GM18858 (cell line): ENCODE measurements at regions not wholly inside any gene's neighbourhood (a gene's known extent, or its start where the extent isn't known, plus 50 kb on each side); places are given as distances from the start of the nearest gene placed in this dataset.
"Not testable (repeated sequence)": the region's sequence is repeated elsewhere in the genome, so short reads cannot be mapped to it uniquely, and the experiment has no call there.

Experiments used
- ATAC-seq: cut with Tn5 transposase; IDR thresholded peaks from one replicate; pipeline ENCODE4 v1.9.1; 2021; ENCODE audit not compliant: unreplicated experiment

DNA sequence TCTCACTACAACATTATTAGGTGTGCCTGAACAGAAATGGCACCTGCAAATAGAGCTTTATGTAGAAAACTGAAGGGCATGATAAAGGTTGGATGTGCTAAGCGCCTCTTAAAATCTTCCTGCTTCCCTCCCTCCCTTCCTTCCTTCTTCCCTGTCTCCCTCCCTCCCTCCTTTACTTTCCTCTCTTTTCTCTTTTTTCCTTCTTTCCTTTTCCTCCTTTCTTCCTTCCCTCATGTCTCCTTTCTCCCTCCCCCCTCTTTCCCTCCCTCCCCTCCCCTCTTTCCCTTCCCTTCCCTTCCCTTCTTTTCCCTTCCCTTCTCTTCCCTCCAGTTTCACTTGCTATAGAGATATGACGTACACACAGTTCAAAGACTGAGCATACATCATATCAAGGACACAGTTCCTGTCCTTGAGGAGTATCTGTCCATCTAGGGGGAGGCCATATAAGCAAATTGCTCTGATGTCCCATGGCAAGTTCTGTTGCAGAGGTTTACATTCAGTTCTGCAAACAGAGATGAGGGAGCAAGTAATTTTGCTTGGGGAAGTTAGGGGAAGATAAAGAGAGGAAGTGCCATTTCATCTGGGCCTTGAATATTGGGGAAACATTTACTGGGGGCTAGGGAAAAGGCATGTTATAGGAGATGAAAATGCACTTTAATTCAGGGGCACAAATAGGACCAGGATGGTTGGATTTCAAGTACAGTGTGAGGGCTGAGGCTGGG is 79.0 kb upstream of the EEF1E1 start:
- ATAC-seq = no peak

- no peak for ATAC-seq
Observed at GRCh38 chr6:8180327-8181159, 78.2 kb upstream of the EEF1E1 start.

DNA sequence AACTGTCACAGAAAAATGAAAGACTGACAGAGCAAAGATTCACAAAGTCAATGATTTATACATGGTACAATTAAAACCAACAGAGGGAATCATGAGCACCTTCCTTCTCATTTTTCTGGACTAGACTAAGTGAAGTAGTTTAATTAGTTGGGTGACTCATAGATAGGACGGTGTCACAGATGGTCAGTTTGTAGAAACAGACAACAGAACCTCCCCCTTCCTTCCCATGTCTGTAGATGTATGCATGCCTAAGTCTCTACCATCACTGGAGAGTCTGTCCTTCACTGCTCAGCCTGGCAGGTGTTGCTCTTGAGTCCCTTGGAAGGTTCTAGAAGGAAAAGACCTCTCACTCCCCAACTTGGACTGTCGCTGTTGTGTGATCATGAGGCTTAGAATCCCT is 75.4 kb upstream of the EEF1E1 start:
- no peak for ATAC-seq

DNA sequence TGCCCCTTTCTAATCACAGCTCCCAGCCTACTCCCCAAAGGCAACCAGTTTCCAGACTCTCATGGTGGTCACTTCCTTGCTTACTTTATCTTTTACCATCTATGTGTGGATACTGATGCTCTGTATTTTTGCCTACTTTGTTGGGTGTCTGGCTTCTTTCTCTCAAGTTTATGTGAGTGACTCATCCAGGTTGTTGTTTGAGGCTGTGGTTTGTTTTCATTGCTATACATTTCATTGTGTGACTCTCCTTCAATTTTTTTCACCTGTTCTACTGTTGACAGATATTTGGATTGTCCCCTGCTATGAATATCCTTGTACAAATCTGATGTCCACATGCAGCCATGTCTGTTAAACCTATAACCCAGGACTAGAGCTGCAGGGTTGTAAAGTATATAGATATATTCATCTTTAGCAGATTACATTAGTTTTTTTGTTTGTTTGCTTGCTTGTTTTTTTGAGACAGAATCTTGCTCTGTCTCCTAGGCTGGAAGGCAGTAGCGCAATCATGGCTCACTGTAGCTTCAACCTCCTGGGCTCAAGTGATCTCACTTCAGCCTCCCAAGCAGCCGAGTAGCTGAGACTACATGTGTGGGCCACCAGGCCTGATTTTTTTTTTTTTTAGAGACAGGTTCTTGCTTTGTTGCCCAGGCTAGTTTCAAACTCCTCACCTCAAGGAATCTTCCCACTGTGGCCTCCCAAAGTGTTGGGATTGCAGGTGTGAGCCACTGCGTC is 72.9 kb upstream of the EEF1E1 start:
- ATAC-seq = no peak

- no peak for ATAC-seq
Observed at GRCh38 chr6:8174571-8174970, 72.2 kb upstream of the EEF1E1 start.

DNA sequence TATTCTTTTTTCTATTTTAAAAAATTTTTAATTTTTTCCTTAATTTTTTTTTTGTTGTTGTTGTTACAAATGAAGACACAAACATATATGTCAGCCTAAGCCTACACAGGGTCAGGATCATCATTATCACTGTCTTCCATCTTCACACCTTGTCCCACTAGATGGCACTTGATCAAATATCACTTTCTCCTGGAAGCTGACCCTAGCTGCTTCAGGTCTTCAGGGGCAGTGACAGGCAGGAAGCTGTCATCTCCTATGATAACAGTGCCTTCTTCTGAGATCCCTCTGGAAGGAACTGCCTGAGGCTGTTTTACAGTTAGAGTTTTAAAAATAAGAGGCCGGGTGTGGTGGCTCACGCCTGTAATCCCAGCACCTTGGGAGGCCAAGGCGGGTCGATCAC is 70.2 kb upstream of the EEF1E1 start:
- no peak for ATAC-seq

GRCh38 chr6:8170754-8171153 is 68.4 kb upstream of the EEF1E1 start:
- ATAC-seq = no peak

- ATAC-seq = no peak
Observed at GRCh38 chr6:8170245-8170644, 67.9 kb upstream of the EEF1E1 start.

DNA sequence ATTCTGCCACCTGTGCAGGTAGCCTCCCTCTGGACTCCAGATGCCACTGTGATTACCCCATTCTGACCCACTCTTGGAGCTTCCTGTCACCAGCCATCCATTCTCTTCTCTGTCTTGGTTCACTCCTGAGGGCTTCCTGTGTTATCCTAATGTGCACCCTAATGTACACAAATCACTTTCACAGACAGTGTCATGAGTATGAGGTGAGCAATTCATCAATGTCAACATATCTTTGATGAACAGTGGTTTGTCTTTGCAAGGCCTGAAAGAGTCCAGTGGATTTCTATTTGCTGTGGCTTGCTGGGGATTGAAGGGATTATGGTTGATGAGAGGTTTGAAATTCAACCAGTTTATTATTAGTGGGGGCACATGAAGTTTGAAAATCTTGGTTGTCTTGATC is 63.8 kb upstream of the EEF1E1 start:
- no peak for ATAC-seq

DNA sequence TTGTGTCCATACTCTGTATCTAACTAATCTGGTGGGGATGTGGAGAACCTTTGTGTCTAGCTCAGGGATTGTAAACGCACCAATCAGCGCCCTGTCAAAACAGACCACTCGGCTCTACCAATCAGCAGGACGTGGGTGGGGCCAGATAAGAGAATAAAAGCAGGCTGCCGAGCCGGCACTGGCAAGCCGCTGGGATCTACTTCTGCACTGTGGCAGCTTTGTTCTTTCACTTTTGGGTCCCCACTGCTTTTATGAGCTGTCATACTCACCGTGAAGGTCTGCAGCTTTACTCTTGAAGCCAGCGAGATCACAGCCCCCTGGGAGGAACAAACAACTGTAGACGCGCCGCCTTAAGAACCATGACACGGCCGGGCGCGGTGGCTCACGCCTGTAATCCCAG is 62.7 kb upstream of the EEF1E1 start:
- not testable (repeated sequence) for ATAC-seq

- ATAC-seq = not testable (repeated sequence)
Observed at GRCh38 chr6:8164281-8164680, 61.9 kb upstream of the EEF1E1 start.

GRCh38 chr6:8159966-8160365 is 57.6 kb upstream of the EEF1E1 start:
- no peak for ATAC-seq

DNA sequence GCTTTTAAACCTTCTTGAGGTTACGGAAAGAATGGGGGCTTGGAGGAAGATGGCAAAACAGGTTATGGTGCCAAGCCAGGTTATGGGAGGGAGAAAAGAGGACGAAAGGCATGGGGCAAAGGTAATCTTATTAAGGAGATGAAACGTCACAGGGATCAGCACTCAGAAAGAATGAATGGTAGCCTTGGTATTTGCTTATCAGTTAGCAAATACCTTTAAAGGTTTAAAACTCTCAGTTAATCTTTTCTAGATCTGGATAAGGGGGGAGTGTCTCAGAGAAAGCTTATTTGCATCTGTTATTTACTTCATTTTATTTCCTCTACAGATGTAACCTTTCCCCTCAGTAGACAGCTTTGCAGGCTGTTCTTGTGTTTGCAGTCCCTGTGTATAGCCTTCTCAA is 55.5 kb upstream of the EEF1E1 start:
- ATAC-seq = no peak

- ATAC-seq = no peak
Observed at GRCh38 chr6:8155259-8156012, 53.1 kb upstream of the EEF1E1 start.
